HG02588 (cell line): ENCODE measurements at regions not wholly inside any gene's neighbourhood (a gene's known extent, or its start where the extent isn't known, plus 50 kb on each side); places are given as distances from the start of the nearest gene placed in this dataset.
"Not testable (repeated sequence)": the region's sequence is repeated elsewhere in the genome, so short reads cannot be mapped to it uniquely, and the experiment has no call there.

Experiments
- ATAC-seq: cut with Tn5 transposase; IDR thresholded peaks from one replicate; pipeline ENCODE4 v1.9.1; 2021; ENCODE audit warnings: mild to moderate bottlenecking, moderate library complexity; ENCODE audit not compliant: unreplicated experiment

- ATAC-seq: no peak
Measured at GRCh38 chr2:82120115-82120514, 1815.6 kb upstream of the LRRTM1 start.

- ATAC-seq: no peak
Measured at GRCh38 chr2:82109418-82109817, 1804.9 kb upstream of the LRRTM1 start.

- ATAC-seq: no peak
Measured at GRCh38 chr2:82098617-82099016, 1794.1 kb upstream of the LRRTM1 start.

- ATAC-seq: no peak
Measured at GRCh38 chr2:82089518-82089917, 1785.0 kb upstream of the LRRTM1 start.

GRCh38 chr2:82084679-82085392, 1780.3 kb upstream of the LRRTM1 start:
- ATAC-seq: no peak

- ATAC-seq: no peak
Measured at GRCh38 chr2:82075875-82076274, 1771.3 kb upstream of the LRRTM1 start.

DNA sequence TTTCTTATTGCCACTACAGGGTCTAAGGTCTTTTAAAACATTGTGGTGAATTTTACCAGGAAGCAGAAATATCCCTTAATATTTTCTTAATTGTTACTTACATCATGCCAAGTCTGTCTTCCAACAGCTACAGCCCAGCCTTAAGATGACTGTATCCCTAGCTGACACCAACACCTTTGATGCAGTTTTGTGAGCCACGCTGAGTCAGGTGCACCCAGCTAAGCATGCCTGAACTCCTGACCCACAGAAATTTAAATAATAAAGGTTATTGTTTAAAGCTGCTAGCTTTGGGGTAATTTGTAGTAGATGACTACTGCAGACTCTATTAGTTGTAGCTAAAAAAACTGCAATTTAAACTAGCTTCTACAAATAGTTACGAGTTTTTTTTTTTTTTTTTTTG, 1757.9 kb upstream of the LRRTM1 start:
- no peak for ATAC-seq

DNA sequence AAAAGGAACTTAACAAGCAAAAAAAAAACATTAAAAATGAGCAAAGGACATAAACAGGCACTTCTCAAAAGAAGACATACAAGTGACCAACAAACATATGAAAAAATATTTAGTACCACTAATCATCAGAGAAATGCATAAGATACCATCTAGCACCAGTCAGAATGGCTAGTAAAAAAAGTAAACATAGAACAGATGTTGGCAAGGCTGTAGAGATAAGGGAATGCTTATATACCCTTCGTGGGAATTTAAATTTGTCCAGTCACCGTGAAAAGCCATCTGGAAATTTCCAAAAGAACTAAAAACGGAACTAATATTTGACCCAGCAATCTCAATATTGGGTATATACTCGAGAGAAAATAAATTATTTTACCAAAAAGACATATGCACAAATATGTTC, 1751.3 kb upstream of the LRRTM1 start:
- ATAC-seq: no peak

GRCh38 chr2:82043867-82044266, 1739.3 kb upstream of the LRRTM1 start:
- ATAC-seq: no peak

DNA sequence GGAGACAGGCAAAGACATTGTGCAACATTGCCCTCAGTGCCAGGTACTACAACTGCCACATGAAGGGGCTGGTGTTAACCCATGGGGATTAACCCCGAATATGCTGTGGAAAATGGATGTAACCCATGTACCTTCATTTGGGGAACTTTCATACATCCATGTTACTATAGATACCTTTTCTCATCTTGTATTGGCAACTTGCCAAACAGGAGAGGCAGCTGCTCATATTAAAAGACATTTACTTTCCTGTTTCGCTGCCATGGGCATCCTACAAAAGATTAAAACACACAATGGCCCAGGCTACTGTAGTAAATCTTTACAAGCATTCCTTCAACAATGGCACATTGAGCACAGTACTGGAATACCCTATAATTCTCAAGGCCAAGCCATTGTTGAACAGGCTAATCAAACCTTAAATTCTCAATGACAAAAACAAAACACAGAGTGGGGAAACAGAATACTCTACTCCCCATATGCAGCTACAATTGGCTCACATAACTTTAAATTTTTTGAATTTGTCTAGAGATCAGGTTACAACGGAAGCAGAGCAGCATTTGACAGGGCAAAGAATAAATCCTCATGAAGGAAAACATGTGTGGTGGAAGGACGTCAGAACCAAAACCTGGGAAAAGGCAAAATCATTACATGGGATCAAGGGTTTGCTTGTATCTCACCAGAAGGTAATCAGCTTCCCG, 1723.5 kb upstream of the LRRTM1 start:
- no peak for ATAC-seq

- ATAC-seq: no peak
Measured at GRCh38 chr2:82023710-82024109, 1719.2 kb upstream of the LRRTM1 start.

- ATAC-seq: no peak
Measured at GRCh38 chr2:82013641-82014040, 1709.1 kb upstream of the LRRTM1 start.

- no peak for ATAC-seq
Measured at GRCh38 chr2:82007071-82007664, 1702.6 kb upstream of the LRRTM1 start.

- ATAC-seq: not testable (repeated sequence)
Measured at GRCh38 chr2:82005889-82006288, 1701.3 kb upstream of the LRRTM1 start.

- no peak for ATAC-seq
Measured at GRCh38 chr2:82001614-82002013, 1697.1 kb upstream of the LRRTM1 start.

GRCh38 chr2:82000606-82001005, 1696.1 kb upstream of the LRRTM1 start:
- no peak for ATAC-seq

DNA sequence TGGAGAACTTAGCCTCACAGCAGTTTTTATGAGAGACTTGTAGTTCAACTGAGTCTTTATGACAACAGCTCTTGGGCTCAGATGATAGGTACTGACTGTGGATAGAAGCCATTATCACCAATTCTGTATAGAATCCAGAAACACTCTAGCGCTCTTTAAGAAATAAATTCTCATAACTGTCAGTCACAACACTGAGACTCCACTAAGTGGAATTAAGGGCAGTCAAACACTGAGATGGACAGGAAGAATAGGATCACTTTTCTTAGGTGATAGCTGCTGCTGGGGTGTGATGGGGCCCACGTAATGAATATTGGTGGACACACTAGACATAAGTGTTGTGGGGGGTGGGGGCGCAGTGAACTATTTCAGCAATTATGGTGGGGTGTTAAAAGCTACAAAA, 1691.8 kb upstream of the LRRTM1 start:
- no peak for ATAC-seq

DNA sequence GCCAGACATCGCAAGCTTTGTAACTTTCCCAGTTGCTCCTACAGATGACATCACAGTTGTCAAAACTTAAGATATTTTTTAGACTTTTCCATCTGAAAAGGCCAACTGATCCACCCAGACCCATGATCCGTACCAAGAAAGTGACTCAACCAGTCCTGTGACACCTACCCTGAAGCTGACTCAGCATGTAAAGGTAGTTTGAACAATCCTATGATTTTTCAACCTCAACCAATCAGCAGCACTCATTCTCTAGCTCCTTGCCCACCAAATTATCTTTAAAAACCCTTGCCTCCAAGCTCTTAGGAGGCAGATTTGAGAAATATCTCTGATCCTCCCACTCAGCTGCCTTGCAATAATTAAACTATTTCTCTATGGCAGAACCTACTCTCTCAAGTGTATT, 1686.7 kb upstream of the LRRTM1 start:
- no peak for ATAC-seq

- no peak for ATAC-seq
Measured at GRCh38 chr2:81987370-81987769, 1682.8 kb upstream of the LRRTM1 start.

DNA sequence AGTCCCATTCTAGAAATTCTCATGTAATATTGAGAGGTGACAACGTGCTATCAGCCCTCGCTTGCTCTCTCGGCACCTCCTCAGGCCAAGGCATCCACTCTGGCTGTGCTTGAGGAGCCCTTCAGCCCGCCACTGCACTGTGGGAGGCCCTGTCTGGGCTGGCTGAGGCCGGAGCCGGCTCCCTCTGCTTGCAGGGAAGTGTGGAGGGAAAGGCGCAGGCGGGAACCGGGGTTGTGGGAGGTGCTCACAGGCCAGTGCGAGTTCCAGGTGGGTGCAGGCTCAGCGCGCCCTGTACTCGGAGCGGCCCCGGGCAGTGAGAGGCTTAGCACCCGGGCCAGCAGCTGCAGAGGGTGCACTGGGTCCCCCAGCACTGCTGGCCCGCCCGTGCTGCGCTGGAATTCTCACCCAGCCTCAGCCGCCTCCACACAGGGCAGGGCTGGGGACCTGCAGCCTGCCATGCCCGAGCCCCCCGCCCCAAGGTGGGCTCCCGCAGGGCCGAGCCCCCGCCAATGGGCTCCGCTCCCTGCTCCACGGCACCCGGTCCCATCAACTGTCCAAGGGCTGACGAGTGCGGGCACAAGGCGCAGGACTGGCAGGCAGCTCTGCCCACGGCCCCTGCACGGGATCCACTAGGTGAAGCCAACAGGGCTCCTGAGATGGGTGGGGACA, 1680.6 kb upstream of the LRRTM1 start:
- ATAC-seq: no peak

DNA sequence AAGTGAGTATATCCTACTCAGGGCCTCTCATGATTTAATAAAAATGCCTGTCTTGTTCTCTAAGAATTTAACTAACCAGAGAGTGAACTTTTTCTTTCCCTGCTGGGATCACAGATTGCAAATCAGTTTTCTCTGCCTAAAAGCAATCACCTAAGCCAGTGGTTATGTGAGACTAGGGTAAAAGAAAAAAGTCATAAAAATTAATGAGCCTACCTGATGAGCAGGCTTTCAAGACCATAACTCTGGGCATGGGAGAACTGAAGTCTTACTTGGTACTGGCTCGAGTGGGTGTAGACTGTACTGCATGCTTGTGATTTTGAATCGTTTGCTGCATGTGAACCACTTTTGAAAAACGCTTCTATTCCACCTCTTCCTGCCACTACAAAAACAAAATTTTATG, 1677.0 kb upstream of the LRRTM1 start:
- ATAC-seq: no peak

GRCh38 chr2:81979086-81979485, 1674.5 kb upstream of the LRRTM1 start:
- ATAC-seq: no peak
